NCI-H524 (cell line): ENCODE measurements at regions not wholly inside any gene's neighbourhood (a gene's known extent, or its start where the extent isn't known, plus 50 kb on each side); places are given as distances from the start of the nearest gene placed in this dataset.

ENCODE experiments used
- DNase-seq, 2 experiments: peaks; one replicate each; lab custom pipeline; 2025; lab: John Stamatoyannopoulos, UW

- no peak for DNase-seq
Observed at GRCh38 chr2:163265562-163265961, 427.0 kb upstream of the KCNH7 start.

DNA sequence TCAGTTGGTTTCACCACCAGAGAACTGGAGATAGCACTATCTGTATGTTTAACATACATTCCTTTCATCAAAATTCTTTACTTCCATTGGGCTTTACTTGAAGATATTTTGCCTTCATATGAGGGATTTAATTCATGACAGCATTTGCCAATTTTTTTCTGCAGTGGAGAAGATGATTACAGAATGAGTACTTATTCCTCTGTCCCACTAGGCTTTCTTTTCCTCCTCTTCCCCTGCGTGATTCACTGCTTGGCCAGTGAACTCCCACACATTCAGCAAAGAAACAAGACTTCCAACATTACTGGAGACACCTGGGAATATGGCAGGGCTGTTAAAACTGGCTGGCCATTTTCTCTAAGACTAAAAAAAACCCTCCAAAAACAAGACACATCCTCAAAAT is 425.8 kb upstream of the KCNH7 start:
- DNase-seq, result no peak

GRCh38 chr2:163259489-163259888 is 420.9 kb upstream of the KCNH7 start:
- DNase-seq, result no peak

DNA sequence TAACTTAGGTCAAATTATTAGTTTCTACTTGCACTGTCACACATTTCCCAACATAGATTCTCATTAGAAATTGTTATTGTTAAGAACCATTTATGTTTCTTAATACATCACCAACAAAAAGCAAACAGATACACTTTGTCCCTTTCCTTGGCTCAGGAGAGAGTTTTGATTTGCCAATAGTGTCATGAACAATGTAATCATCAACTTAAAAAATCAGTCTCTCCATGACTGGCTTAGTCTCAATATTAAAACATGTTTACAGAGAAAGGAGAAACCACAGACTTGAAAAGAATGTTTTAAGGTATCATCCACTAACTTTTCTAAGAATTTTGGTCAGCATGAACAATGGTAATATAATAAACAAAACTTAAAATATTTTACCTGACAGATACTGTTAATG is 416.5 kb upstream of the KCNH7 start:
- DNase-seq, result no peak

- no peak for DNase-seq
Observed at GRCh38 chr2:163253621-163254285, 415.2 kb upstream of the KCNH7 start.

GRCh38 chr2:163252199-163252598 is 413.6 kb upstream of the KCNH7 start:
- DNase-seq, result no peak

- no peak for DNase-seq
Observed at GRCh38 chr2:163248376-163249253, 410.0 kb upstream of the KCNH7 start.

DNA sequence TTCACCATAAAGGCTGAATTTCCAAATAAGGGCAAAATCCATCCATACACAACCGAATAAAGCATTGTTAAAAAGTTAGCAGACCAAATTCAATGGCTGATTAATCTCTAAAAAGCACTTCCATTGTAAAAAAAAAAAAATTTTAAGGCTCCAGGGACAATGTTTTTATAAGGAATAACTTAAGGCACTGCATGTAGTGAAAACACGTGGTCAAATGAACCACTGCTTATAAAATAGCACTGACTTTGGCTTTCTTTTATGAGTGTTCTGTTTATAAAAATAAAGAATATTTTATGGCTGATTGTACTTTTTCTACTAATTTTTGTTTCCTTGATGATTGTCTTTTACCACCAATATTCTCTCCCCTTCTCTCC is 409.3 kb upstream of the KCNH7 start:
- DNase-seq, result no peak

GRCh38 chr2:163247156-163247846 is 408.7 kb upstream of the KCNH7 start:
- peak in 1 of 2 experiments; percentile 17 for DNase-seq

DNA sequence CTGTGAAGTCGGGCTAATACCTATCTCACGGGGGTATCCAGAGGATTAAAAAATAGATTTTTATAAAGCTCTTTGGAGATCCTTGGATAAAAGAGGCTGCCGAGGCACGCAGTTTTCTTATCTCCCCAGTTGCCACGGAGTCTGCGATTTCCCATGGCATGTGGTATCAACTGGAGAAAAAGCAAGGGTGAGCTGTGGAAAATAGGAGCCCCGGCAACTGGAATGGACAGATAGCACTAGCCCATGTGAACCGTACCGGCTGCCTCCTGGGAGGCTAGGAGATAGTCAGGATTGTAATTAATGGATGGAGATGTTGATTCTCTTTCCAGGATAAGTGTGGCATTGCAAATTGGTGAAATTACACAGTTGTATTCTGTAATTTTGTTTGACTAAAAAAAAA is 407.6 kb upstream of the KCNH7 start:
- DNase-seq, result no peak

- DNase-seq, result no peak
Observed at GRCh38 chr2:163236553-163236952, 398.0 kb upstream of the KCNH7 start.

GRCh38 chr2:163231666-163232065 is 393.1 kb upstream of the KCNH7 start:
- DNase-seq, result no peak

- no peak for DNase-seq
Observed at GRCh38 chr2:163213661-163214081, 375.1 kb upstream of the KCNH7 start.

GRCh38 chr2:163210430-163210918 is 371.9 kb upstream of the KCNH7 start:
- DNase-seq, result no peak

DNA sequence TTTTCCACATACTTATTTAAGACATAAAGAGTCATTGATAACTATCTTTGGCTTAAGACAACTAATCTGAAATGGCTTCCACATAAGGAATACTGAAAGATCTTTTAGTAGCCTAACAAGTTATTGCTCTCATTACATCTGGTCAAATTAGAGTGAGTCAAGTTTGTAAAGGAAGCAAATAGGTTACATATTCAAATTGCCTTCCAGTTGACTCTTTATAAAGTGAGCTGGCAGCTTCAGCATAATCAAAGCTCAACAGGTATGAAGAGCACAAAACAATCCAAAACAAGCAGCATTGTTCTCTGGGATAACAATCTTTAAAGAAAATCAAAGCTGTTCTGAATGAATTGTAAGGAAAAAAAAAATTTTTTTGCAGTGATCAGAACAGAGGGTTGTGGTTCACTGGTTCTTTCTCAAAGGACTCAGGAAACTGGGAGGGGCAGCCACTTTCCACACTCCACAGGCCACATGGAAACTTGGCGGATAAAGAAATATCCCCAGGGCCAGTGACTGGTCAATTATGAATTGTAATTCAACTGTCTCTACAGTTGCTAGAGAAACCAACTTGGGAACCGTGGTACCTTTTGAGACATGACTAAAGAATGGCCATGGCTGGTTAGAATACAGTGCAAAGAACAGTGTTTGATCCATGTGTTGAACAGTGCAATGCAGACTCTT is 369.3 kb upstream of the KCNH7 start:
- no peak for DNase-seq

GRCh38 chr2:163205589-163206254 is 367.2 kb upstream of the KCNH7 start:
- DNase-seq, result no peak

DNA sequence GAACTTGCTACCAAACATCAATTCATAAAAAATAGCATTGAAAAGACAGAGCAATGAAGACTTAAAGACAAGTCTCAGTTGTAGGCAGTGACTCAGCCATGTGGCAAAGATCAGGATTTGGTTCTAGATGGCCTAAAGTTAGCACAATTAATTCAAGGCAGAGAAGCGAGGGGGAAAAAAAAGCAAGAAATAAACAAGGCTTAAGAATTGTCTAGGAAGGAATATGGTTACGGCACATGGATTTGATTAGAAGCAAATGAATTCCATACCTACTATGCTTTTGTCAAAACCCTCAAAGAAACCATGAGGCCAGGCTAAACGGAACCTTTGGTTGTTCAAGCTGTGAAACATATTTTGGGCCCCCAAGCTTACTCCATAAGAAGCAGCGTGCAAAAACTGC is 362.2 kb upstream of the KCNH7 start:
- DNase-seq, result no peak

DNA sequence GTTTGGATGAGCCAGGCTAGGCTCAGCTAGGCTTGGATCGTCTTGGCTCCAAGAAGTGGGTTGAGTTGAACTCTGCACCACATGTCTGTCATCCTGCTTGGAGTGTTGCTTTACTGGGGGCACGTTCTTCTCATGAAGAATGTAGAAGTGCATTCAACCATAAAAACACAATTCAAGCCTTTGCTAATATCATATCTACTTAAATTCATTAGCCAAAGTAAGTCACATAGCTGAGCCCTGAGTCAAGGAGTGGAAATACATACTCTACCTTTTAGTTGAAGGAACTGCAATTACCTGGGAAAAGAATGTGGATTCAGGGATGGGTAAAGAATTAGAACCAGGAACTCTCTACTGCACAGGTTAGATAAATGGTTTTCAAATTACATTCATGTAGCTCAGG is 360.4 kb upstream of the KCNH7 start:
- DNase-seq, result no peak

GRCh38 chr2:163198007-163198406 is 359.4 kb upstream of the KCNH7 start:
- DNase-seq, result no peak

GRCh38 chr2:163191372-163191771 is 352.8 kb upstream of the KCNH7 start:
- DNase-seq, result peak in 1 of 2 experiments; percentile 34

DNA sequence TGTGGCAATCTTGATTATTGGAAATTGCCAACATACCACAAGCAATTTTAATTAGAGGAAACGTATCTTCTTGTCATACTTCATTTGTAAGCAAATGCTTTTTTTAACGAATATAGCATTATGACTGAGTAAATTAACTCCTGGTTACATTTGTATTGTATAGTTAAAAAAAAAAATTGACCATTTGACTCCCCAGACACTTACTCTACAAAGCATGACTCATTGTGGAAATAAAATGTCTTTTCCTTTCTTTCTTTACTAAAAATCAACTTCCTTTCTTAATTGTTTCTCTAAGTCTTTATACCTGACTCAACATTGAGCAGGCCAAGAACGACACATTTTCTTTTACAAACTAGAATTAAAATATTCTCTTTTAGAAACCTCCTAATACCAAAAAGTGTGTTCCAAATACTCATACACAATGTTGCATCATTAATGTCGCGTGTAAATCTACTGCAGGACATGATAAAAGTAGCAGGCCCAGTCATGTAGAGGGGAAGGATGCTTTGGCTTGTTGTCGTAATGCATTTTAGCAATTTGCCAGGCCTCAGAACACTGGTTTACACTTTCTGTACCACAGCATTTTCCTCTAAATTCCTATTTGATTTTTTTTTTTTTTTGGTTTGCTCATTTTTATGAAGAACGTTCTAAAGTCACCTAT is 349.6 kb upstream of the KCNH7 start:
- no peak for DNase-seq
